H9 (cell line): ENCODE measurements at regions not wholly inside any gene's neighbourhood (a gene's known extent, or its start where the extent isn't known, plus 50 kb on each side); places are given as distances from the start of the nearest gene placed in this dataset.

Experiments
- DNase-seq: peaks from one replicate; pipeline ENCODE4 v3.0.0-alpha.2; 2017
- H2AFZ ChIP-seq: one replicate; pipeline ENCODE4 v1.6.1; 2013; ENCODE audit warnings: mild to moderate bottlenecking, low read length, control low read depth, moderate library complexity
- H2AK5ac ChIP-seq: 2 replicates; pipeline ENCODE4 v1.6.1; 2013; ENCODE audit warnings: low read length, control low read depth, mixed read lengths; ENCODE audit not compliant: insufficient read length
- H2BK120ac ChIP-seq: one replicate; pipeline ENCODE4 v1.6.1; 2013; ENCODE audit warnings: low read depth, mild to moderate bottlenecking, low read length, control low read depth, inconsistent platforms; ENCODE audit not compliant: poor library complexity, severe bottlenecking
- H2BK12ac ChIP-seq: 2 replicates; pipeline ENCODE4 v1.6.1; 2013; ENCODE audit warnings: low read length, control low read depth, mixed read lengths, low read depth; ENCODE audit not compliant: insufficient read length
- H2BK15ac ChIP-seq: 2 replicates; pipeline ENCODE4 v1.6.1; 2013; ENCODE audit warnings: low read depth, low read length, control low read depth
- H2BK20ac ChIP-seq: one replicate; pipeline ENCODE4 v1.6.1; 2013; ENCODE audit warnings: low read depth, mild to moderate bottlenecking, low read length, control low read depth, inconsistent platforms; ENCODE audit not compliant: poor library complexity, severe bottlenecking
- H2BK5ac ChIP-seq: 2 replicates; pipeline ENCODE4 v1.6.1; 2013; ENCODE audit warnings: low read length, control low read depth, mixed read lengths; ENCODE audit not compliant: insufficient read length
- H3K14ac ChIP-seq: 2 replicates; pipeline ENCODE4 v1.6.1; 2013; ENCODE audit warnings: low read length, control low read depth; ENCODE audit not compliant: insufficient read depth
- H3K18ac ChIP-seq: 2 replicates; pipeline ENCODE4 v1.6.1; 2013; ENCODE audit warnings: low read depth, mild to moderate bottlenecking, mixed read lengths, low read length, control low read depth; ENCODE audit not compliant: insufficient read length
- H3K23ac ChIP-seq: 2 replicates; pipeline ENCODE4 v1.6.1; 2013; ENCODE audit warnings: low read length, control low read depth, mixed read lengths, low read depth; ENCODE audit not compliant: insufficient read length
- H3K23me2 ChIP-seq: 2 replicates; pipeline ENCODE4 v1.6.1; 2013; ENCODE audit warnings: low read depth, mild to moderate bottlenecking, mixed read lengths, low read length, control low read depth; ENCODE audit not compliant: insufficient read length, poor library complexity, severe bottlenecking
- H3K27ac ChIP-seq: 2 replicates; pipeline ENCODE4 v1.5.1; 2013; ENCODE audit warnings: low read length, control low read depth, mixed read lengths, low read depth; ENCODE audit not compliant: insufficient read length
- H3K27me3 ChIP-seq: 2 replicates; pipeline ENCODE4 v1.6.1; 2013; ENCODE audit warnings: low read length, control low read depth, inconsistent platforms; ENCODE audit not compliant: insufficient read depth
- H3K4ac ChIP-seq: 2 replicates; pipeline ENCODE4 v1.6.1; 2013; ENCODE audit warnings: low read depth, mild to moderate bottlenecking, control low read depth, inconsistent platforms, low read length, moderate library complexity
- H3K4me1 ChIP-seq: 2 replicates; pipeline ENCODE4 v1.6.1; 2013; ENCODE audit warnings: low read length, control low read depth, inconsistent platforms; ENCODE audit not compliant: insufficient read depth
- H3K4me2 ChIP-seq: 2 replicates; pipeline ENCODE4 v1.6.1; 2013; ENCODE audit warnings: low read length, control low read depth, mixed read lengths; ENCODE audit not compliant: insufficient read length, insufficient read depth
- H3K56ac ChIP-seq: 2 replicates; pipeline ENCODE4 v1.6.1; 2013; ENCODE audit warnings: low read depth, mild to moderate bottlenecking, mixed read lengths, low read length, control low read depth; ENCODE audit not compliant: insufficient read length
- H3K79me1 ChIP-seq: 2 replicates; pipeline ENCODE4 v1.6.1; 2013; ENCODE audit warnings: low read depth, mild to moderate bottlenecking, moderate library complexity, low read length, control low read depth, inconsistent platforms; ENCODE audit not compliant: insufficient read depth, poor library complexity, severe bottlenecking
- H3K79me2 ChIP-seq: 2 replicates; pipeline ENCODE4 v1.6.1; 2013; ENCODE audit warnings: low read length, control low read depth, inconsistent platforms; ENCODE audit not compliant: insufficient read depth
- H3K9ac ChIP-seq: 2 replicates; pipeline ENCODE4 v1.6.1; 2013; ENCODE audit warnings: low read length, control low read depth, mixed read lengths; ENCODE audit not compliant: insufficient read length; ENCODE audit errors: extremely low read depth
- H3K9me3 ChIP-seq: one replicate; pipeline ENCODE4 v1.6.1; 2013; ENCODE audit warnings: low read depth, low read length, inconsistent platforms; ENCODE audit not compliant: control insufficient read depth
- H3T11ph ChIP-seq: one replicate; pipeline ENCODE4 v1.6.1; 2013; ENCODE audit warnings: mild to moderate bottlenecking, low read length, control low read depth, inconsistent platforms
- H4K20me1 ChIP-seq: one replicate; pipeline ENCODE4 v1.6.1; 2013; ENCODE audit not compliant: control insufficient read depth, insufficient read length, insufficient read depth
- H4K5ac ChIP-seq: 2 replicates; pipeline ENCODE4 v1.6.1; 2013; ENCODE audit warnings: low read depth, mild to moderate bottlenecking, mixed read lengths, low read length, control low read depth; ENCODE audit not compliant: insufficient read length
- H4K8ac ChIP-seq: replicated peaks from 2 replicates; pipeline ENCODE4 v1.6.1; 2013; ENCODE audit warnings: low read length, control low read depth, mixed read lengths, low read depth; ENCODE audit not compliant: insufficient read length
- H4K91ac ChIP-seq: 2 replicates; pipeline ENCODE4 v1.6.1; 2013; ENCODE audit warnings: low read depth, mild to moderate bottlenecking, moderate library complexity, mixed read lengths, low read length, control low read depth; ENCODE audit not compliant: insufficient read length
- H3K27ac Mint-ChIP-seq, 3 experiments: 2 replicates in 2 of 3; 3 replicates in 1 of 3; pipeline ENCODE4 v1.8.0; 2020 to 2021; ENCODE audit warnings: mixed read lengths in 3 of 3, mild to moderate bottlenecking in 1 of 3, moderate library complexity in 1 of 3
- H3K27me3 Mint-ChIP-seq: 2 replicates; pipeline ENCODE4 v1.8.0; 2021; ENCODE audit warnings: low read depth, mild to moderate bottlenecking, moderate library complexity, mixed read lengths
- H3K36me3 Mint-ChIP-seq, 3 experiments: 2 replicates in 2 of 3; 3 replicates in 1 of 3; pipeline ENCODE4 v1.8.0; 2020 to 2021; ENCODE audit warnings: low read depth in 3 of 3, mixed read lengths in 3 of 3; ENCODE audit not compliant: insufficient read depth in 1 of 3
- H3K4me1 Mint-ChIP-seq, 2 experiments: 2 replicates each; pipeline ENCODE4 v1.8.0; 2020; ENCODE audit warnings: mixed read lengths in 2 of 2
- H3K4me3 Mint-ChIP-seq, 2 experiments: 2 replicates in 1 of 2; 3 replicates in 1 of 2; pipeline ENCODE4 v1.8.0; 2020 to 2021; ENCODE audit warnings: mild to moderate bottlenecking in 2 of 2, mixed read lengths in 2 of 2, moderate library complexity in 1 of 2
- H3K9me3 Mint-ChIP-seq, 2 experiments: 2 replicates in 1 of 2; 3 replicates in 1 of 2; pipeline ENCODE4 v1.8.0; 2020; ENCODE audit warnings: mild to moderate bottlenecking in 2 of 2, mixed read lengths in 2 of 2, moderate library complexity in 1 of 2
- CTCF ChIP-seq: fragments of 200-600 bp; sonication (generic); conservative IDR thresholded peaks from 3 replicates; pipeline ENCODE4 v1.8.0; 2021; ENCODE audit warnings: antibody characterized with exemption, mild to moderate bottlenecking
- WGBS: extraction: QIAGEN DNeasy Blood & Tissue Kit; methylation state at CpG from one replicate; pipeline ENCODE4 v1.1.7; 2013; ENCODE audit warnings: missing lambda C conversion rate, low lambda C conversion rate, mixed read lengths; ENCODE audit not compliant: insufficient read length; ENCODE audit errors: extremely low coverage; 5-methylcytosine and 5-hydroxymethylcytosine counted together

GRCh38 chr3:88691081-88691480, 416.3 kb upstream of the EPHA3 start:
- no peaks in the 10 kb centered on the region for H3K79me2 ChIP-seq
- no peak overlapping the region for H2BK15ac ChIP-seq
- H3K27ac ChIP-seq = no peak overlapping the region
- no peak overlapping the region for H3T11ph ChIP-seq
- no peak for TF ChIP-seq CTCF
- Mint-ChIP-seq H3K36me3 (no peaks in the 10 kb centered on the region), H3K27me3 (no peaks in the 10 kb centered on the region; the same call in 1 of the 2 replicates), H3K4me3 (no peak overlapping the region), H3K27ac (no peak overlapping the region), H3K4me1 (no peaks in the 10 kb centered on the region), H3K9me3 (no peaks in the 10 kb centered on the region)
- no peak overlapping the region for H3K9ac ChIP-seq
- no peaks in the 10 kb centered on the region for H3K9me3 ChIP-seq
- H3K27me3 ChIP-seq = no peaks in the 10 kb centered on the region
- H4K5ac ChIP-seq = no peak overlapping the region
- no peaks in the 10 kb centered on the region for H3K4me1 ChIP-seq
- no peaks in the 10 kb centered on the region for H3K79me1 ChIP-seq
- no peak overlapping the region for H3K4ac ChIP-seq
- WGBS = no CpG with 5 or more reads among the region's 3 CpGs
- no peak overlapping the region for H2BK12ac ChIP-seq
- no peak overlapping the region for H2BK20ac ChIP-seq
- no peak overlapping the region for H3K18ac ChIP-seq
- H4K20me1 ChIP-seq = no peaks in the 10 kb centered on the region
- no peak overlapping the region for H3K14ac ChIP-seq
- no peaks in the 10 kb centered on the region for H3K23me2 ChIP-seq
- H3K23ac ChIP-seq = no peak overlapping the region
- no peak overlapping the region for H2AK5ac ChIP-seq
- no peak overlapping the region for H2BK5ac ChIP-seq
- no peak overlapping the region for H4K8ac ChIP-seq
- H4K91ac ChIP-seq = no peak overlapping the region
- no peak overlapping the region for H2AFZ ChIP-seq
- H3K4me2 ChIP-seq = no peak overlapping the region
- no peak for DNase-seq
- H2BK120ac ChIP-seq = no peak overlapping the region
- H3K56ac ChIP-seq = no peak overlapping the region
